HepG2 (cell line): ENCODE measurements at regions not wholly inside any gene's neighbourhood (a gene's known extent, or its start where the extent isn't known, plus 50 kb on each side); places are given as distances from the start of the nearest gene placed in this dataset.

Experiments
- ATAC-seq: fragments of 200-7000 bp; cut with Tn5 transposase; 3 replicates; pipeline ENCODE4 v1.9.1; 2020; ENCODE audit warnings: mild to moderate bottlenecking, moderate library complexity
- BruUV-seq: library from RNA; stranded (reverse); fragments of 400-500 nt; replicated peaks from 2 replicates; lab custom pipeline; 2021; lab: Mats Ljungman, UMichigan
- CTCF ChIA-PET: fragments of 300-600 bp; formaldehyde crosslinking; extraction: SDS; loops from one replicate; lab custom pipeline; 2021; ENCODE audit warnings: low total read pairs, inconsistent platforms, low intra/inter-chr PET ratio; lab: Yijun Ruan, JAX
- POLR2A ChIA-PET: fragments of 350-600 bp; sonication (Branson Sonifier 250); formaldehyde crosslinking; loops from one replicate; lab custom pipeline; 2020; ENCODE audit warnings: antibody characterized with exemption, inconsistent platforms; lab: Yijun Ruan, JAX
- DNase-seq: peaks from one replicate; pipeline ENCODE4 v3.0.0-alpha.2; 2015; ENCODE audit warnings: low spot score
- FAIRE-seq: peaks from 3 replicates; lab custom pipeline; 2011; peaks lifted over from hg19 to GRCh38; lab: Jason Lieb, UNC
- H2AFZ ChIP-seq: one replicate; pipeline ENCODE4 v1.6.1; 2011; ENCODE audit warnings: low read length, inconsistent platforms
- H3K27ac ChIP-seq: fragments of 300-600 bp; 3 replicates; pipeline ENCODE4 v1.8.0; 2011; ENCODE audit warnings: mixed run types, mild to moderate bottlenecking, mixed read lengths, low read length, inconsistent platforms; ENCODE audit not compliant: insufficient read depth; ENCODE audit errors: extremely low read length
- H3K27me3 ChIP-seq, 2 experiments: fragments of 200-600 bp in 1 of 2; 2 replicates in 1 of 2; 3 replicates in 1 of 2; pipeline versions ENCODE4 v1.6.0 to v1.8.0; 2011; ENCODE audit warnings: low read length in 2 of 2, mild to moderate bottlenecking in 2 of 2, moderate library complexity in 2 of 2, inconsistent platforms in 1 of 2; ENCODE audit not compliant: insufficient read depth in 2 of 2, control insufficient read depth in 1 of 2
- H3K36me3 ChIP-seq, 2 experiments: fragments of 200-600 bp in 1 of 2; replicated peaks in 1 of 2; 2 replicates in 1 of 2; 3 replicates in 1 of 2; pipeline versions ENCODE4 v1.5.1 to v1.8.0; 2011; ENCODE audit warnings: low read length in 2 of 2, inconsistent platforms in 1 of 2; ENCODE audit not compliant: insufficient read depth in 2 of 2, control insufficient read depth in 1 of 2
- H3K4me1 ChIP-seq: 2 replicates; pipeline ENCODE4 v1.5.1; 2012; ENCODE audit warnings: low read length, inconsistent platforms; ENCODE audit not compliant: insufficient read depth
- H3K4me2 ChIP-seq: 2 replicates; pipeline ENCODE4 v1.6.0; 2011; ENCODE audit warnings: low read depth, low read length, inconsistent platforms
- H3K4me3 ChIP-seq, 3 experiments: fragments of 200-600 bp in 1 of 3; sonication (generic), shearing (Covaris generic) in 1 of 3; replicated peaks in 1 of 3; 2 replicates each; pipeline ENCODE4 v1.5.1; 2011 to 2016; ENCODE audit warnings: low read length in 3 of 3, inconsistent platforms in 2 of 3, low read depth in 2 of 3, mild to moderate bottlenecking in 2 of 3, control low read depth in 1 of 3, mixed read lengths in 1 of 3; ENCODE audit not compliant: insufficient read depth in 1 of 3
- H3K79me2 ChIP-seq: one replicate; pipeline ENCODE4 v1.6.1; 2011; ENCODE audit warnings: low read length, inconsistent platforms; ENCODE audit not compliant: insufficient read depth
- H3K9ac ChIP-seq: 2 replicates; pipeline ENCODE4 v1.6.0; 2011; ENCODE audit warnings: mild to moderate bottlenecking, low read depth, low read length, inconsistent platforms; ENCODE audit not compliant: insufficient read depth
- H3K9me3 ChIP-seq: 2 replicates; pipeline ENCODE4 v1.5.1; 2012; ENCODE audit warnings: mild to moderate bottlenecking, low read length
- H4K20me1 ChIP-seq: 2 replicates; pipeline ENCODE4 v1.6.0; 2011; ENCODE audit warnings: inconsistent platforms, mild to moderate bottlenecking, low read length, moderate library complexity; ENCODE audit not compliant: insufficient read depth
- AKAP8 ChIP-seq: sonication (generic); formaldehyde crosslinking; IDR thresholded peaks from 2 replicates; pipeline ENCODE4 v1.5.1; 2020; ENCODE audit warnings: mild to moderate bottlenecking, missing genetic modification reagents
- GATAD2A ChIP-seq: IDR thresholded peaks from 2 replicates; pipeline ENCODE4 v1.6.1; 2016
- HNRNPL ChIP-seq: fragments of 200-400 bp; formaldehyde crosslinking; IDR thresholded peaks from 2 replicates; pipeline ENCODE4 v1.6.1; 2017; ENCODE audit warnings: mild to moderate bottlenecking, low read depth, low read length
- MYNN ChIP-seq: sonication (generic); formaldehyde crosslinking; IDR thresholded peaks from 2 replicates; pipeline ENCODE4 v1.4.0; 2020; ENCODE audit warnings: mild to moderate bottlenecking, low read depth, missing genetic modification reagents
- SKI ChIP-seq: fragments of 450-650 bp; IDR thresholded peaks from one replicate; pipeline ENCODE4 v1.6.1; 2018; ENCODE audit warnings: mild to moderate bottlenecking; ENCODE audit not compliant: partially characterized antibody
- SNRNP70 ChIP-seq: fragments of 200-400 bp; formaldehyde crosslinking; IDR thresholded peaks from 2 replicates; pipeline ENCODE4 v1.6.1; 2017; ENCODE audit warnings: mild to moderate bottlenecking, low read depth, low read length, moderate library complexity
- TEAD3 ChIP-seq: optimal IDR thresholded peaks from 2 replicates; pipeline ENCODE3; 2016; ENCODE audit warnings: borderline replicate concordance
- ZNF124 ChIP-seq: sonication (generic); formaldehyde crosslinking; IDR thresholded peaks from 2 replicates; pipeline ENCODE4 v1.4.0; 2020; ENCODE audit warnings: missing genetic modification reagents
- ZNF263 ChIP-seq: sonication (generic); formaldehyde crosslinking; IDR thresholded peaks from 2 replicates; pipeline ENCODE4 v1.4.0; 2020; ENCODE audit warnings: missing genetic modification reagents
- ZNF367 ChIP-seq: sonication (generic); formaldehyde crosslinking; IDR thresholded peaks from 2 replicates; pipeline ENCODE4 v1.4.0; 2020; ENCODE audit warnings: missing genetic modification reagents, borderline replicate concordance
- ZNF543 ChIP-seq: sonication (generic); formaldehyde crosslinking; IDR thresholded peaks from 2 replicates; pipeline ENCODE4 v1.4.0; 2020; ENCODE audit warnings: mild to moderate bottlenecking, missing genetic modification reagents
- ZNF816 ChIP-seq: sonication (generic); formaldehyde crosslinking; IDR thresholded peaks from 2 replicates; pipeline ENCODE4 v1.8.0; 2022; ENCODE audit warnings: missing genetic modification reagents, mild to moderate bottlenecking, borderline replicate concordance
- WGBS: methylation state at CpG from one replicate; pipeline ENCODE4 v1.1.6; 2017; ENCODE audit warnings: low lambda C conversion rate; 5-methylcytosine and 5-hydroxymethylcytosine counted together
- in situ Hi-C: cut with HindIII; loops from 2 replicates; pipeline ENCODE4 v1.10.0; 2017; ENCODE audit warnings: low pct_unique_long_range_greater_than_20kb; ENCODE audit not compliant: extremely low pct_ligation_motif_present
- intact Hi-C: fragments of 100-400 bp; cut with micrococcal nuclease; formaldehyde crosslinking; loops from one replicate; pipeline ENCODE4 v1.10.0; 2022; ENCODE audit not compliant: unreplicated experiment
- TF ChIP-seq, protein P1 (sequence below): sonication (generic); formaldehyde crosslinking; IDR thresholded peaks from 2 replicates; pipeline ENCODE4 v1.4.0; 2020; ENCODE audit warnings: missing genetic modification reagents
- TF ChIP-seq, protein P2 (sequence below): sonication (generic); formaldehyde crosslinking; IDR thresholded peaks from 2 replicates; pipeline ENCODE4 v1.8.1; 2023; ENCODE audit warnings: missing genetic modification reagents, mild to moderate bottlenecking, borderline replicate concordance
- TF ChIP-seq, protein P3 (sequence below): sonication (generic); formaldehyde crosslinking; IDR thresholded peaks from 2 replicates; pipeline ENCODE4 v1.5.0; 2020; ENCODE audit warnings: mild to moderate bottlenecking, low read depth, missing genetic modification reagents, borderline replicate concordance

DNA sequence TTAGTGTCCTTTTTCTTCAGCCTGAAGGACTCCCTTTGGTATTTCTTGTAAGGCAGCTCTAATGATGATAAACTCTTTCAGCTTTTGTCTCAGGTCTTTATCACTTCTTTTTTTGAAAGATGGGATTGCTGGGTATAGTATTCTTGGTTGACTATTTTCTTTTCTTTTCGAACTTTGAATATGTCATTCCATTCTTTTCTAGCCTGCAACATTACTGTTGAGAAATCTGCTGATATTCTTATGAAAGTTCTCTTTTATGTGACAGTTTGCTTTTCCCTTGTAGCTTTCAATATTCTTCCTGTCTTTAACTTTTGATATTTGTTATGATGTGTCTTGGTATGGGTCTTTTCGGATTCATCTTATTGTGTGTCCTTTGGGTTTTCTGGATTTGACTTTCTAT, 107.6 kb upstream of the SRD5A3 start:
- Histone ChIP-seq H3K4me3 (no peak overlapping the region), H3K36me3 (no peaks in the 10 kb centered on the region), H3K27me3 (no peaks in the 10 kb centered on the region), H2AFZ (no peak overlapping the region), H3K4me2 (no peak overlapping the region), H3K79me2 (no peaks in the 10 kb centered on the region), H3K27ac (no peak overlapping the region), H3K9me3 (no peaks in the 10 kb centered on the region), H4K20me1 (no peaks in the 10 kb centered on the region)
- intact Hi-C loops: no loop called here
- in situ Hi-C loops: no loop called here
- ATAC-seq (no peak), FAIRE-seq (no peak), DNase-seq (no peak)
- BruUV-seq: no TSS peak
- no peak for TF ChIP-seq SNRNP70
- TF ChIP-seq ZNF543 (CRISPR knock-in tag): no peak
- TF ChIP-seq ZNF124: no peak
- TF ChIP-seq SKI: no peak
- no peak for TF ChIP-seq MYNN (CRISPR knock-in tag)
- TF ChIP-seq, protein P1, sequence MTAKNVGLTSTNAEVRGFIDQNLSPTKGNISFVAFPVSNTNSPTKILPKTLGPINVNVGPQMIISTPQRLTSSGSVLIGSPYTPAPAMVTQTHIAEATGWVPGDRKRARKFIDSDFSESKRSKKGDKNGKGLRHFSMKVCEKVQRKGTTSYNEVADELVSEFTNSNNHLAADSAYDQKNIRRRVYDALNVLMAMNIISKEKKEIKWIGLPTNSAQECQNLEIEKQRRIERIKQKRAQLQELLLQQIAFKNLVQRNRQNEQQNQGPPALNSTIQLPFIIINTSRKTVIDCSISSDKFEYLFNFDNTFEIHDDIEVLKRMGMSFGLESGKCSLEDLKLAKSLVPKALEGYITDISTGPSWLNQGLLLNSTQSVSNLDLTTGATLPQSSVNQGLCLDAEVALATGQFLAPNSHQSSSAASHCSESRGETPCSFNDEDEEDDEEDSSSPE (CRISPR knock-in tag): no peak
- TF ChIP-seq, protein P2, sequence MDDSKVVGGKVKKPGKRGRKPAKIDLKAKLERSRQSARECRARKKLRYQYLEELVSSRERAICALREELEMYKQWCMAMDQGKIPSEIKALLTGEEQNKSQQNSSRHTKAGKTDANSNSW: no peak
- TF ChIP-seq, protein P3, sequence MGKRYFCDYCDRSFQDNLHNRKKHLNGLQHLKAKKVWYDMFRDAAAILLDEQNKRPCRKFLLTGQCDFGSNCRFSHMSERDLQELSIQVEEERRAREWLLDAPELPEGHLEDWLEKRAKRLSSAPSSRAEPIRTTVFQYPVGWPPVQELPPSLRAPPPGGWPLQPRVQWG (CRISPR knock-in tag): no peak
- TF ChIP-seq GATAD2A (CRISPR knock-in tag): no peak
- no peak for TF ChIP-seq TEAD3
- TF ChIP-seq HNRNPL: no peak
- TF ChIP-seq AKAP8 (CRISPR knock-in tag): no peak
- no peak for TF ChIP-seq ZNF367 (CRISPR knock-in tag)
- no peak for TF ChIP-seq ZNF816
- TF ChIP-seq ZNF263 (CRISPR knock-in tag): no peak
- TF ChIP-seq, all 625 proteins: peak for 0
- whole genome bisulfite sequencing: 0% methylated on average over 2 of the region's 2 CpGs
- ChIA-PET POLR2A (no interaction called here), CTCF (no interaction called here)
- no peaks in the 10 kb centered on the region for H3K4me1 ChIP-seq
- no peak overlapping the region for H3K9ac ChIP-seq
